ENCODE measurements at regions not wholly inside any gene's neighbourhood (a gene's known extent, or its start where the extent isn't known, plus 50 kb on each side); places are given as distances from the start of the nearest gene placed in this dataset.
A peak's percentile ranks its signal among the peaks of the same experiment; 100 is the strongest.
"Not testable (repeated sequence)": the region's sequence is repeated elsewhere in the genome, so short reads cannot be mapped to it uniquely, and the experiment has no call there.

DNA sequence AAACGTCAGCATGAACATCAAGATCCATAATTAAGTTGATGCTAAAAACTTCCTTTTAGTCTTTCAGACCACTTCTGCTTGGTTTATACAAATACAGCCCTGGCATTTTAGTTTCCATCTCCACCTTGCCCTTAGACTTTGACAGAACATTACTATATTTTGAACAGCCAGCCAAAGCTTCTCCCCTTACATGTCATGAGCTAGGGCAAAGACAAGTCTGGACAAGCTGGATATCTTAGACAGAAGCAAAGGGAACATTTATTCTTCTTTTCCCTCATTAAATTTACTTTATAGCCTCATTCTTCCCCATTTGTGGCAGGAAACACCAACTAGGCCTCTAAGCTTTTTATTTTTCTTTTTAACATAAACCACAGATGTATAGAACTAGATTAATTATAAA, 403.3 kb downstream of the SUCLG1 start:
- no peak overlapping the region for H3K27ac ChIP-seq (ENCODE audit: low read depth, low read length)
- no peak overlapping the region for H2AFZ ChIP-seq (ENCODE audit: low read length, unreplicated experiment)
- H3K36me3 ChIP-seq (ENCODE audit: insufficient read depth, low read length): no peaks in the 10 kb centered on the region
- H3K79me2 ChIP-seq (ENCODE audit: control insufficient read depth, insufficient read depth, low read length, unreplicated experiment): no peaks in the 10 kb centered on the region
- no peaks in the 10 kb centered on the region for H3K27me3 ChIP-seq (ENCODE audit: insufficient read depth, low read length)
- H3K4me1 ChIP-seq (ENCODE audit: control insufficient read depth, insufficient read depth, low read length, unreplicated experiment): no peaks in the 10 kb centered on the region
- no peak overlapping the region for H3K4me3 ChIP-seq (ENCODE audit: low read depth, low read length)

DNA sequence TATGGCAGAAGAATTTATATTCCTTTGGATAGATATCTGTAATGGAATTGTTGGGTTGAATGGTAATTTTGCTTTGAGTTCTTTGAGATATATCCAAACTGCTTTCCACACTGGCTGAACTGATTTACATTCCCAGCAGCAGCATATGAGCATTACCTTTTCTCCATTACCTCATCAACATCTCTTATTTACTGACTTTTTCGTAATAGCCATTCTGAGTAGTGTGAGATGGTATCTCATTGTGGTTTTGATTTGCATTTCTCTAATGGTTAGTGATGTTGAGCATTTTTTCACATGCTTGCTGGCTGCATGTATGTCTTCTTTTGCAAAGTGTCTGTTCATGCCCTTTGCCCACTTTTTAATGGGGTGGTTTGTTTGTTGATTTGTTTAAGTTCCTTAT, 404.5 kb downstream of the SUCLG1 start:
- not testable (repeated sequence) for H3K27ac ChIP-seq (ENCODE audit: low read depth, low read length); H3K4me3 ChIP-seq (ENCODE audit: low read depth, low read length); H2AFZ ChIP-seq (ENCODE audit: low read length, unreplicated experiment); H3K27me3 ChIP-seq (ENCODE audit: insufficient read depth, low read length); H3K36me3 ChIP-seq (ENCODE audit: insufficient read depth, low read length); H3K79me2 ChIP-seq (ENCODE audit: control insufficient read depth, insufficient read depth, low read length, unreplicated experiment); H3K4me1 ChIP-seq (ENCODE audit: control insufficient read depth, insufficient read depth, low read length, unreplicated experiment)

DNA sequence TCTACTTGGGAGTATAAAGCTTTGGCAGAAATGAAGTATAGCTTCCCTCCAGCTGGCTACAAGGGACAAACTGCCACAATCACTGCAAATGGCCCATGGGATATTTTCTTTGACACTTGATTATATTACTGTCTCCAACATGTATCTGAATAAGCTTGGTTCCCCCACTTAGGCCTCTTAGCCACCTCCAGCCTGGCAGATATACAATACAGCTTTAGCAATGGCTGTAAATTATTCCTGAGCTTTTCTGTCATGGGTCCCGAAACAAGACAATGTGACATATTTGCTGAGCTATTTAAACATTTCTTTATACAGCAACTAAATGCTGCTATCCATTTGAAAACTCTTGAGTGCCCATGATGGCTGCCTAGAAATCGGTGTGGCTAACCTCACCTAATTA, 406.2 kb downstream of the SUCLG1 start:
- no peaks in the 10 kb centered on the region for H3K27me3 ChIP-seq (ENCODE audit: insufficient read depth, low read length)
- no peak overlapping the region for H3K4me3 ChIP-seq (ENCODE audit: low read depth, low read length)
- H3K27ac ChIP-seq (ENCODE audit: low read depth, low read length): no peak overlapping the region
- H3K79me2 ChIP-seq (ENCODE audit: control insufficient read depth, insufficient read depth, low read length, unreplicated experiment): no peaks in the 10 kb centered on the region
- no peaks in the 10 kb centered on the region for H3K36me3 ChIP-seq (ENCODE audit: insufficient read depth, low read length)
- H3K4me1 ChIP-seq (ENCODE audit: control insufficient read depth, insufficient read depth, low read length, unreplicated experiment): no peaks in the 10 kb centered on the region
- no peak overlapping the region for H2AFZ ChIP-seq (ENCODE audit: low read length, unreplicated experiment)

DNA sequence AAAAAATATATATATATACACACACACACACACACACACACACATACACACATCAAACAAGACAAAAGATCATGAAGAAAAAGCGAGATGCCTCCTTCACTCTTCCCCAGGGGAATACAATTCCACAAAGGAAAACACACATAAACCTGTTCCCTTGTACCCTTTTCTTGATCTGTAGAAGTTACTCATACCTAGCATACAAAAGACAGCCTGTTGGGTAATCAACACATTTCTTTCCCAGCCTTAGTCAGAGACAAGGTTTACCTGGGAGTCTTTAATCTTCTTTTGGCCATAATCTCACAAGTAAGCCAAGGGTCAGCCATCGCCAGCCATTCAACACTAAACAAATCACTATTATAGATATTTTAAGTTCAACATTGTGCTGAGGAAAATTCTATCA, 407.0 kb downstream of the SUCLG1 start:
- no peak overlapping the region for H3K27ac ChIP-seq (ENCODE audit: low read depth, low read length)
- no peak overlapping the region for H3K4me3 ChIP-seq (ENCODE audit: low read depth, low read length)
- no peaks in the 10 kb centered on the region for H3K27me3 ChIP-seq (ENCODE audit: insufficient read depth, low read length)
- no peaks in the 10 kb centered on the region for H3K79me2 ChIP-seq (ENCODE audit: control insufficient read depth, insufficient read depth, low read length, unreplicated experiment)
- H3K36me3 ChIP-seq (ENCODE audit: insufficient read depth, low read length): no peaks in the 10 kb centered on the region
- no peak overlapping the region for H2AFZ ChIP-seq (ENCODE audit: low read length, unreplicated experiment)
- no peaks in the 10 kb centered on the region for H3K4me1 ChIP-seq (ENCODE audit: control insufficient read depth, insufficient read depth, low read length, unreplicated experiment)

DNA sequence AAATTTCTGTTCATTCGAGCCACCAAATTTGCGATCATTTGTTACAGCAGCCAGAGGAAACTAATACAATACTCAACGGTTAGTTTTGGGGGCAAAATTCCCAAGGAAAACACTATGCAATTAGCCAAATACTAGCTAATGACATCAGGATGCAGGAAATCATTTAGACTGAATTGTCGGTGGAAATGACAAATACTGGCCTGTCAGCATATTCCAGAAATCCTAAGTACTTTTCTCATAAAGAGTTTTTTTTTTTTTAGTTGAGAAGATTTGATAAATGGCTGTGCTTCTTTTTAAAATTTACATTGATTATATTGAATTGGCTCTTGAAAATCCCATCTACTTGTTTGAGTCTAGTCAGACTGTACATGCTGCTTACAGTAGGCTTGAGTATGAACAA, 410.1 kb downstream of the SUCLG1 start:
- Histone ChIP-seq H3K27ac (ENCODE audit: low read depth, low read length) (no peak overlapping the region), H3K36me3 (ENCODE audit: insufficient read depth, low read length) (no peaks in the 10 kb centered on the region), H2AFZ (ENCODE audit: low read length, unreplicated experiment) (no peak overlapping the region), H3K79me2 (ENCODE audit: control insufficient read depth, insufficient read depth, low read length, unreplicated experiment) (no peaks in the 10 kb centered on the region), H3K4me3 (ENCODE audit: low read depth, low read length) (no peak overlapping the region), H3K27me3 (ENCODE audit: insufficient read depth, low read length) (no peaks in the 10 kb centered on the region), H3K4me1 (ENCODE audit: control insufficient read depth, insufficient read depth, low read length, unreplicated experiment) (no peaks in the 10 kb centered on the region)

DNA sequence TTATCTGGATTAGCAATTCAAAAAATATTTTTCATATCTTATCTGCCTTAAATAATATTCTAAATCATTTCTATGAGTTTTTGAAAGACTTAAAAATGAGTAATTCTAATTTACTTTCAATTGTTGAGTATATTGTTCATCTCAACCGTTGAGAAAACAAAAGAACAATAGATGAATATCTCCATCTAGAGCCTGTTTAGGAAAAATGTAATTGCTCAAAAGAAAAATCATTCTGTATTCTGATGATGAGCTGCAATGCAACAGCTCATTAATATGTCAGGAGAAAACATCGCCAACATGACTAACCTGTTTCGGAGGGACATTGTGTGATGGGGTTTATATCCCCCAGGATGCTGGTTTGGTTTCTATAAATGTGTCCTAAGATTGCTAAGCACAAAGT, 417.6 kb downstream of the SUCLG1 start:
- Histone ChIP-seq H3K4me1 (ENCODE audit: control insufficient read depth, insufficient read depth, low read length, unreplicated experiment) (no peaks in the 10 kb centered on the region), H2AFZ (ENCODE audit: low read length, unreplicated experiment) (no peak overlapping the region), H3K27ac (ENCODE audit: low read depth, low read length) (no peak overlapping the region), H3K4me3 (ENCODE audit: low read depth, low read length) (no peak overlapping the region), H3K27me3 (ENCODE audit: insufficient read depth, low read length) (no peaks in the 10 kb centered on the region), H3K36me3 (ENCODE audit: insufficient read depth, low read length) (no peaks in the 10 kb centered on the region), H3K79me2 (ENCODE audit: control insufficient read depth, insufficient read depth, low read length, unreplicated experiment) (no peaks in the 10 kb centered on the region)

DNA sequence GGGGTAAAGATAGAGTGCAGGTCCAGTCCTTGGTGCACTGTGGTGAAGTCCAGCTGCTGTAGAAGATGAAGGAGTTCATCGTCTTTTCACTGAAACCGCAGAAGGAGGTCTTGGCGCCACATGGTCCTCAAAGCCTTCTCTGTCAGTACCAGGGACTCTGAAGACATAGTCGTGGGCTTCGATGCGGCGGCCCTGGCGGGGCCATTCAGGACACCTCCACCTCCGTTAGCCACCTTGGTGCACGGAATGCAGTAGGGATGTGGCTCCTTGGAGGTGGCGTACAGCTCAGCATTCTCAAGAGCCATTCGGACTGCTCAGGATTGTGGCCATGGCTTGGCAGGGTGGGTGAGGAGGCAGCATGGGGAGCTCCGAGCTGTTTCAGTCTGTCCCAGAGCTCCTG, 418.8 kb downstream of the SUCLG1 start:
- Histone ChIP-seq H3K4me3 (ENCODE audit: low read depth, low read length) (no peak overlapping the region), H3K4me1 (ENCODE audit: control insufficient read depth, insufficient read depth, low read length, unreplicated experiment) (no peaks in the 10 kb centered on the region), H3K27me3 (ENCODE audit: insufficient read depth, low read length) (no peaks in the 10 kb centered on the region)

DNA sequence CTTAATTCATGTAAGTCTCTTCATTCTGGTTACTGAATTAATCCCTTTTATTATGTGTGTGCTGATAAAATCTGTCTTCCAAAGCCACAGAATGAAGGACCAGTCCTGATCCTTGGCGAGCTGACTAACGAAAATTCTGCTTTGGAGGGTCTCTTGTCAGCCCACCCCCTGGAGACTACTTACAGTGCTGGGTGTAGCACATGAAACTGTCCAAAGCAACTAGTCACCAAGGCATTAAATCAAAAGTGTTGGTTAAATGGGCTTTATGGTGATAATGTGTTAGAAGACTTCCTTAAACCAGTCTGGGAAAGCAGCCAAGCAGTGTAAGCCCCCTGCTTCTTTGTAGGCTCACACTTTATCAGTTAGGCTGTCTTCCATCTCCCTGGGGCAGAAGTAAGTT, 420.2 kb downstream of the SUCLG1 start:
- no peak overlapping the region for H3K27ac ChIP-seq (ENCODE audit: low read depth, low read length)
- no peaks in the 10 kb centered on the region for H3K4me1 ChIP-seq (ENCODE audit: control insufficient read depth, insufficient read depth, low read length, unreplicated experiment)
- H2AFZ ChIP-seq (ENCODE audit: low read length, unreplicated experiment): no peak overlapping the region
- H3K4me3 ChIP-seq (ENCODE audit: low read depth, low read length): no peak overlapping the region
- no peaks in the 10 kb centered on the region for H3K36me3 ChIP-seq (ENCODE audit: insufficient read depth, low read length)
- no peaks in the 10 kb centered on the region for H3K79me2 ChIP-seq (ENCODE audit: control insufficient read depth, insufficient read depth, low read length, unreplicated experiment)
- no peaks in the 10 kb centered on the region for H3K27me3 ChIP-seq (ENCODE audit: insufficient read depth, low read length)

More for the DNA sequence above, 418.8 kb downstream of the SUCLG1 start:
- H3K79me2 ChIP-seq (ENCODE audit: control insufficient read depth, insufficient read depth, low read length, unreplicated experiment): no peaks in the 10 kb centered on the region
- no peak overlapping the region for H3K27ac ChIP-seq (ENCODE audit: low read depth, low read length)
- no peaks in the 10 kb centered on the region for H3K36me3 ChIP-seq (ENCODE audit: insufficient read depth, low read length)
- H2AFZ ChIP-seq (ENCODE audit: low read length, unreplicated experiment): no peak overlapping the region

DNA sequence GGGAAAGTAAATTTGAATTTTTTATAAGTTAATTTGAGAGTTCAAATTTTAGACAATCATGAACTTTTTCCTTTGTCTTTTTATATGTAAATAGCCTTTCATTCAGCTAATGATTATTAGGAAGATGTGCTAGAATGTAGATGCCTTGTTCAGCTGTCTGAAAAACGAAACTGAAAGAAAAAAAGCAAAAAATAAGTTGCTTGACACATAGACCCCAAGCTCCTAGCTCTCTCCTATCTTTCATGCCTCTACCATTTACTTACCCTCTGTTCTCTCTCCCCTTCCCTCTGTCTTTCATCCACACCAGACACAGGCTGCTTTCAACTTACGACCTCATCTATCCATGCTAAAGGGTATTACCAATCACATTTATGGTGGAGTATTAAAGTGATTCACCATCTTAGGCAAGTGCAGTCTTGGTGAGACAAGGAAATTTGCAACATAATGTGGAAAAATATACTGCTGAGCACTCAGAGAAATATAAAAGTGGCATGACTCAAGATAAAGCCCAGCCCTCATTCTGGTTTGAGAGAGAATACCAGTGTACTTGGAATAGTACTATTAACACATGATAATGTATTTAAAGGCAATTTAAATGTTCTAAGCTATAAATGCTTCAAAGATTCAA, 425.6 kb downstream of the SUCLG1 start:
- no peaks in the 10 kb centered on the region for H3K27me3 ChIP-seq (ENCODE audit: insufficient read depth, low read length)
- no peaks in the 10 kb centered on the region for H3K36me3 ChIP-seq (ENCODE audit: insufficient read depth, low read length)
- H3K27ac ChIP-seq (ENCODE audit: low read depth, low read length): no peak overlapping the region
- no peaks in the 10 kb centered on the region for H3K79me2 ChIP-seq (ENCODE audit: control insufficient read depth, insufficient read depth, low read length, unreplicated experiment)
- peak overlapping the region; percentile 44; the same call in 1 of the 2 replicates for H3K4me3 ChIP-seq (ENCODE audit: low read depth, low read length)
- no peak overlapping the region for H2AFZ ChIP-seq (ENCODE audit: low read length, unreplicated experiment)
- H3K4me1 ChIP-seq (ENCODE audit: control insufficient read depth, insufficient read depth, low read length, unreplicated experiment): no peaks in the 10 kb centered on the region

DNA sequence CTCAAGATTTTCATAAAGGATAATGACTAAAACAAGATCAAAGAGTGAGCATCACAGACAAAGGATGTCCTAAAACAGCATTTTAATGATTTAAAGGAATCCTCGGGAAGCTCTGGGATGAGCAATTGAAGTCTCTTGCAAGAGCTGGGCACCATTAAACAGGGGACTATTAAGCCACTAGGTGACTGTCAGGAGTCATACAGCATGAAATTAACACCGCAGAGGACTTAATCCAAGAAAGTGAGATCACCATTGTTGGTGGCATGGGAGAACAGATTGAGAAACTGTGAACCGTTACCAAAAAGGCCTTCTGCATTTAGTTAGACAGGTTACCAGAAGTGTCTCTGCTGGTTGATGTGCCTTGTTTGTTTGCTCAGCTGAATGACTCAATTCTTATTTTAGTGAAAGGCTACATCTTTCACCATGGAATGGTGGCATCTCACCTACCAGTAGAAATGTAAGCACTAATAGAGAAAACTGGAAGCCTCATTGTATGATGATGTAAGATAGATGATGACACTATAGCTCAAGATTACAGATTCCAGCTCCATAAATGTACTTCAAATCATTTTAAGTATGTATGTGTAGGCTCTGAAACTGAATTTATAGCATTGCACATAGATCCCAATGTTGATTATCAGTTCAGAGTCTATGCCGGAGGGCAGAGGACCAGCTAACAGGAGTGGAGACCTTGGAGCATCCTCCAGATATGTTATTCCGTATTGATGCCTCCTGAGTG, 427.6 kb downstream of the SUCLG1 start:
- Histone ChIP-seq H3K27me3 (ENCODE audit: insufficient read depth, low read length) (no peaks in the 10 kb centered on the region), H3K4me1 (ENCODE audit: control insufficient read depth, insufficient read depth, low read length, unreplicated experiment) (no peaks in the 10 kb centered on the region), H3K27ac (ENCODE audit: low read depth, low read length) (no peak overlapping the region), H3K79me2 (ENCODE audit: control insufficient read depth, insufficient read depth, low read length, unreplicated experiment) (no peaks in the 10 kb centered on the region), H3K4me3 (ENCODE audit: low read depth, low read length) (no peak overlapping the region), H3K36me3 (ENCODE audit: insufficient read depth, low read length) (no peaks in the 10 kb centered on the region), H2AFZ (ENCODE audit: low read length, unreplicated experiment) (no peak overlapping the region)

DNA sequence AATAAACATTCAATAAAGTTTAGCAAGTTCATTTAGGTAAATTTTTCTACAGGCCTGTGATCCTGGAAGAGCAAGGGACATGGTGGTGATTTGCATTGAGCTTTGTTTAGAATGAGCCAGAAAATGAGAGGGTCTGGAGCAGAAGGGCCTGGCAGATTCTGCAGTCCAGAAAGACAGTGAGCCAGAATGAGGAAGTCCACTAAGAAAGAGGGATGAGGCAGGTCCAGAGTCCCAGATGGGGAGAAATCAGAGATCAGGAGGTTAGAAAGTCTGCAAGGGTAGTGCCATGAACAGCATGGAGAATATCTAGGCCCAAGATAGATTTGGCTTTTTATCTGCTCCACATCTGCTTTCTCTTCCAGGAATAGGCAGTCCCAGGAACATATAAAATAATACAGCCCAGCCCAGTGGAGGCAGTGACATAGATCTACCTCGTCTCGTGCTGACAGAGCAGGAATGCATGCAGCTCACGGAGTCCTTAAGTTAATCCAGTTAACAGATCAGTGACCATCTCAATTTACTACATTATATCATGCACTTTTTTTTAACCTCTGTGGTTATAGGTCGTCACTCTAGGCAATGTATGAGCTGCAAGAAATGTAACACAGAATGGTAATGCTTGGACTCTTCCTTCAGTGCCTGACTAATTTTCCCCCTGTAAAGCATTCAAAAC, 429.0 kb downstream of the SUCLG1 start:
- Histone ChIP-seq H3K36me3 (ENCODE audit: insufficient read depth, low read length) (no peaks in the 10 kb centered on the region), H3K27me3 (ENCODE audit: insufficient read depth, low read length) (no peaks in the 10 kb centered on the region), H2AFZ (ENCODE audit: low read length, unreplicated experiment) (no peak overlapping the region), H3K79me2 (ENCODE audit: control insufficient read depth, insufficient read depth, low read length, unreplicated experiment) (no peaks in the 10 kb centered on the region), H3K4me3 (ENCODE audit: low read depth, low read length) (no peak overlapping the region), H3K4me1 (ENCODE audit: control insufficient read depth, insufficient read depth, low read length, unreplicated experiment) (no peaks in the 10 kb centered on the region), H3K27ac (ENCODE audit: low read depth, low read length) (no peak overlapping the region)
